ENCODE measurements at regions not wholly inside any gene's neighbourhood (a gene's known extent, or its start where the extent isn't known, plus 50 kb on each side); places are given as distances from the start of the nearest gene placed in this dataset.

GRCh38 chr14:81890020-81890419 is 356.4 kb upstream of the SEL1L start:
- TF ChIP-seq REST (IDR thresholded peaks at IDR 0.05; ENCODE audit: insufficient replicate concordance, low read depth) = no peak
- TF ChIP-seq CTCF (IDR thresholded peaks at IDR 0.05; ENCODE audit: insufficient read depth, low read length) = no peak
- TF ChIP-seq POLR2AphosphoS5 (IDR thresholded peaks at IDR 0.05; ENCODE audit: low read depth) = no peak
